GM18520 (cell line): ENCODE measurements at regions not wholly inside any gene's neighbourhood (a gene's known extent, or its start where the extent isn't known, plus 50 kb on each side); places are given as distances from the start of the nearest gene placed in this dataset.

Source experiments
- ATAC-seq: cut with Tn5 transposase; IDR thresholded peaks from one replicate; pipeline ENCODE4 v1.9.1; 2021; ENCODE audit not compliant: unreplicated experiment

GRCh38 chr20:7379621-7380220 is 560.5 kb downstream of the HAO1 start:
- no peak for ATAC-seq

- ATAC-seq, result no peak
These were observed 557.0 kb downstream of the HAO1 start for GRCh38 chr20:7383216-7383615.

GRCh38 chr20:7387638-7388193 is 552.5 kb downstream of the HAO1 start:
- ATAC-seq, result no peak

GRCh38 chr20:7389216-7389615 is 551.0 kb downstream of the HAO1 start:
- no peak for ATAC-seq

- ATAC-seq, result no peak
These were observed 547.6 kb downstream of the HAO1 start for GRCh38 chr20:7392542-7393206.

- ATAC-seq, result no peak
These were observed 541.1 kb downstream of the HAO1 start for GRCh38 chr20:7399114-7399513.

GRCh38 chr20:7399575-7399974 is 540.7 kb downstream of the HAO1 start:
- ATAC-seq, result no peak

- ATAC-seq, result no peak
These were observed 533.6 kb downstream of the HAO1 start for GRCh38 chr20:7406671-7407070.

- no peak for ATAC-seq
These were observed 530.1 kb downstream of the HAO1 start for GRCh38 chr20:7410150-7410549.

GRCh38 chr20:7411075-7411474 is 529.2 kb downstream of the HAO1 start:
- no peak for ATAC-seq

GRCh38 chr20:7415427-7415826 is 524.8 kb downstream of the HAO1 start:
- ATAC-seq, result no peak

GRCh38 chr20:7416382-7416781 is 523.9 kb downstream of the HAO1 start:
- ATAC-seq, result no peak

- no peak for ATAC-seq
These were observed 519.9 kb downstream of the HAO1 start for GRCh38 chr20:7420345-7420744.

GRCh38 chr20:7426890-7427496 is 513.3 kb downstream of the HAO1 start:
- ATAC-seq, result no peak

- ATAC-seq, result no peak
These were observed 511.3 kb downstream of the HAO1 start for GRCh38 chr20:7428946-7429345.

GRCh38 chr20:7432612-7433011 is 507.6 kb downstream of the HAO1 start:
- ATAC-seq, result no peak

GRCh38 chr20:7437311-7437710 is 502.9 kb downstream of the HAO1 start:
- ATAC-seq, result no peak

- no peak for ATAC-seq
These were observed 491.0 kb downstream of the HAO1 start for GRCh38 chr20:7449269-7449668.

- ATAC-seq, result no peak
These were observed 487.4 kb downstream of the HAO1 start for GRCh38 chr20:7452890-7453289.

- ATAC-seq, result no peak
These were observed 486.2 kb downstream of the HAO1 start for GRCh38 chr20:7454047-7454446.

- no peak for ATAC-seq
These were observed 481.8 kb downstream of the HAO1 start for GRCh38 chr20:7458459-7458858.

- ATAC-seq, result no peak
These were observed 481.2 kb downstream of the HAO1 start for GRCh38 chr20:7459083-7459482.
